Esophagus muscularis mucosa (tissue), 4 donors: ENCODE measurements at regions not wholly inside any gene's neighbourhood (a gene's known extent, or its start where the extent isn't known, plus 50 kb on each side); places are given as distances from the start of the nearest gene placed in this dataset.

Experiments
- EP300 ChIP-seq: sonication (generic); formaldehyde crosslinking; IDR thresholded peaks from one replicate; pipeline ENCODE4 v1.6.1; 2017; ENCODE audit warnings: antibody characterized with exemption
- POLR2A ChIP-seq: fragments of 450-650 bp; IDR thresholded peaks from one replicate; pipeline ENCODE4 v1.6.1; 2017; ENCODE audit warnings: antibody characterized with exemption, moderate library complexity, mild to moderate bottlenecking, low read depth
- POLR2AphosphoS5 ChIP-seq, 2 donors: sonication (generic); formaldehyde crosslinking; IDR thresholded peaks; one replicate each; pipeline ENCODE4 v1.6.1; 2017; ENCODE audit warnings: antibody characterized with exemption in 2 of 2
- TF ChIP-seq, protein P1 (sequence below), 3 experiments: fragments of 200-600 bp in 2 of 3; fragments of 450-650 bp in 1 of 3; sonication (generic) in 2 of 3; IDR thresholded peaks; one replicate each; pipeline ENCODE4 v1.5.1; 2017 to 2019; ENCODE audit warnings: antibody characterized with exemption in 3 of 3, mild to moderate bottlenecking in 2 of 3, moderate library complexity in 1 of 3

GRCh38 chr18:10386956-10387355 is 67.5 kb upstream of the APCDD1 start:
- TF ChIP-seq, protein P1, sequence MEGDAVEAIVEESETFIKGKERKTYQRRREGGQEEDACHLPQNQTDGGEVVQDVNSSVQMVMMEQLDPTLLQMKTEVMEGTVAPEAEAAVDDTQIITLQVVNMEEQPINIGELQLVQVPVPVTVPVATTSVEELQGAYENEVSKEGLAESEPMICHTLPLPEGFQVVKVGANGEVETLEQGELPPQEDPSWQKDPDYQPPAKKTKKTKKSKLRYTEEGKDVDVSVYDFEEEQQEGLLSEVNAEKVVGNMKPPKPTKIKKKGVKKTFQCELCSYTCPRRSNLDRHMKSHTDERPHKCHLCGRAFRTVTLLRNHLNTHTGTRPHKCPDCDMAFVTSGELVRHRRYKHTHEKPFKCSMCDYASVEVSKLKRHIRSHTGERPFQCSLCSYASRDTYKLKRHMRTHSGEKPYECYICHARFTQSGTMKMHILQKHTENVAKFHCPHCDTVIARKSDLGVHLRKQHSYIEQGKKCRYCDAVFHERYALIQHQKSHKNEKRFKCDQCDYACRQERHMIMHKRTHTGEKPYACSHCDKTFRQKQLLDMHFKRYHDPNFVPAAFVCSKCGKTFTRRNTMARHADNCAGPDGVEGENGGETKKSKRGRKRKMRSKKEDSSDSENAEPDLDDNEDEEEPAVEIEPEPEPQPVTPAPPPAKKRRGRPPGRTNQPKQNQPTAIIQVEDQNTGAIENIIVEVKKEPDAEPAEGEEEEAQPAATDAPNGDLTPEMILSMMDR (IDR thresholded peaks at IDR 0.05) = no peak
- TF ChIP-seq POLR2A (no peak), POLR2AphosphoS5 (IDR thresholded peaks at IDR 0.05) (no peak), EP300 (no peak)
